ENCODE measurements at regions not wholly inside any gene's neighbourhood (a gene's known extent, or its start where the extent isn't known, plus 50 kb on each side); places are given as distances from the start of the nearest gene placed in this dataset.

DNA sequence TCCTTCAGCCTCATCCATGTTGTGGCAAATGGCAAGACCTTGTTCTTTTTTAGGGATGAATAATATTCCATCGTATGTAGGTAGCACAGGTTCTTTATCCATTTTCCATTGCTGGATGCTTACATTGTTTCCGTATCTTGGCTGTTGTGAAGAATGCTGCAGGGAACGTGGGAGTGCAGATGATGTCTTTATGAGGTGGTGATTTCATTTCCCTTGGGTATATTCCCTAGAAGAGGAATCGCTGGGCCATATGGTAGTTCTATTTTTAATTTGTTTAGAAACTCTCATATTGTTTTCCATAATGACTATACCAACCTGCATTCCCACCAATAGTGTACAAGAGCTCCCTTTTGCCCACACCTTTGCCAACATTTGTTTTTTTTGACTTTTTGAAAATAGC, 186.3 kb upstream of the TMTC4 start:
- Histone ChIP-seq H3K4me3 (replicated peaks; ENCODE audit: insufficient read depth, low read length) (no peak overlapping the region), H3K27me3 (ENCODE audit: insufficient read depth, poor library complexity, severe bottlenecking) (no peaks in the 10 kb centered on the region), H3K27ac (replicated peaks) (no peak overlapping the region)
- no peak for TF ChIP-seq SPI1 (IDR thresholded peaks at IDR 0.05; ENCODE audit: borderline replicate concordance, low read depth)
- no peak for TF ChIP-seq POLR2AphosphoS5 (IDR thresholded peaks at IDR 0.05; ENCODE audit: low read depth)
- no peak for TF ChIP-seq REST (IDR thresholded peaks at IDR 0.05; ENCODE audit: insufficient replicate concordance, low read depth)
- TF ChIP-seq, protein P1, sequence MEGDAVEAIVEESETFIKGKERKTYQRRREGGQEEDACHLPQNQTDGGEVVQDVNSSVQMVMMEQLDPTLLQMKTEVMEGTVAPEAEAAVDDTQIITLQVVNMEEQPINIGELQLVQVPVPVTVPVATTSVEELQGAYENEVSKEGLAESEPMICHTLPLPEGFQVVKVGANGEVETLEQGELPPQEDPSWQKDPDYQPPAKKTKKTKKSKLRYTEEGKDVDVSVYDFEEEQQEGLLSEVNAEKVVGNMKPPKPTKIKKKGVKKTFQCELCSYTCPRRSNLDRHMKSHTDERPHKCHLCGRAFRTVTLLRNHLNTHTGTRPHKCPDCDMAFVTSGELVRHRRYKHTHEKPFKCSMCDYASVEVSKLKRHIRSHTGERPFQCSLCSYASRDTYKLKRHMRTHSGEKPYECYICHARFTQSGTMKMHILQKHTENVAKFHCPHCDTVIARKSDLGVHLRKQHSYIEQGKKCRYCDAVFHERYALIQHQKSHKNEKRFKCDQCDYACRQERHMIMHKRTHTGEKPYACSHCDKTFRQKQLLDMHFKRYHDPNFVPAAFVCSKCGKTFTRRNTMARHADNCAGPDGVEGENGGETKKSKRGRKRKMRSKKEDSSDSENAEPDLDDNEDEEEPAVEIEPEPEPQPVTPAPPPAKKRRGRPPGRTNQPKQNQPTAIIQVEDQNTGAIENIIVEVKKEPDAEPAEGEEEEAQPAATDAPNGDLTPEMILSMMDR (IDR thresholded peaks at IDR 0.05; ENCODE audit: insufficient read depth, low read length), result no peak
- TF ChIP-seq GABPA (IDR thresholded peaks at IDR 0.05; ENCODE audit: low read depth), result no peak
- no peak for DNase-seq (ENCODE audit: low read depth in 1 of 2, low spot score in 1 of 2)

GRCh38 chr13:100859861-100860260, 185.3 kb upstream of the TMTC4 start:
- TF ChIP-seq GABPA (IDR thresholded peaks at IDR 0.05; ENCODE audit: low read depth), result no peak
- TF ChIP-seq, protein P1 (IDR thresholded peaks at IDR 0.05; ENCODE audit: insufficient read depth, low read length), result no peak
- TF ChIP-seq SPI1 (IDR thresholded peaks at IDR 0.05; ENCODE audit: borderline replicate concordance, low read depth), result no peak
- TF ChIP-seq POLR2AphosphoS5 (IDR thresholded peaks at IDR 0.05; ENCODE audit: low read depth), result no peak
- TF ChIP-seq REST (IDR thresholded peaks at IDR 0.05; ENCODE audit: insufficient replicate concordance, low read depth), result no peak
- no peak overlapping the region for H3K27ac ChIP-seq (replicated peaks)

DNA sequence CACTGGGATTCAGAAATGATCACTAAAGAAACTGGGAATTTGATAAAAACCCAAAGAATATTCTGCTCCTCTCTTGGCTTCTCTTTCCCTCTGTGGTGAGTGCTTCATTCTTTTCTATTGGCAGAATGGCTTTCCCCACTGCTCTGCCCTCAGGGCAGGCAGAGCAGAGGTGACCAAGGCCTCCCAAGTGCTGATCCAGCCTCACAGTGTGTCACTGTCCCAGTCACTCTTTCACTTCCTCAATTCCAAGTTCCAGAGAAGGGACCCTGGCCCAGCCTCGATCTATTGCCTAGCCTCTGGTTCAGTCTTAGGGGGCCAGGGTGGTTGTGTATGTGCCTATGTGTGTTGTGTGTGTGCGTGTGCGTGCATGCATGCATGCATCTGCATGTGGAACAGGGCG, 180.6 kb upstream of the TMTC4 start:
- TF ChIP-seq SPI1 (IDR thresholded peaks at IDR 0.05; ENCODE audit: borderline replicate concordance, low read depth) (peak; percentile 57), REST (IDR thresholded peaks at IDR 0.05; ENCODE audit: insufficient replicate concordance, low read depth) (no peak)
- H3K27ac ChIP-seq (replicated peaks), result no peak overlapping the region

More at GRCh38 chr13:100859861-100860260, 185.3 kb upstream of the TMTC4 start:
- Histone ChIP-seq H3K27me3 (ENCODE audit: insufficient read depth, poor library complexity, severe bottlenecking) (no peaks in the 10 kb centered on the region), H3K4me3 (replicated peaks; ENCODE audit: insufficient read depth, low read length) (no peak overlapping the region)
- no peak for DNase-seq (ENCODE audit: low read depth in 1 of 2, low spot score in 1 of 2)

DNA sequence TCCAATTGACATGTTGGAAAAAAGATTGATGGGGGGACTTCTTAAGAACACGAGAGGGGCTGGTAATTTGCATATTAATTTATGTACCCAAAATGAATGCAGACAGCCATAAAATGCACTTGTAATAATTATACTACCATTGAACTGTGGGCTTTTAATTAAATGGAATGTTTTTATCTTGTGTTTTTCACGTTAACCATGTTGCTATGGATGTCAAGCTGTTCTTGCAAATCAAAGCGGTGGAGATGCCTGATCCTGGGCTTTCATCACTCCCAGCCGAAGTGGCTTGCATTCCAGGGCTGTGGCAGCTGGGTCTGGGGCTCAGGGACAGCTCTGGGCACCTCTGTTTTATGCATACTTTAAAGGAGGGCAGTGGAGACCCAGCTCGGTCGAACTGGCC, 179.4 kb upstream of the TMTC4 start:
- Histone ChIP-seq H3K27me3 (ENCODE audit: insufficient read depth, poor library complexity, severe bottlenecking) (peaks cover 4% of the 10 kb centered on the region), H3K4me3 (replicated peaks; ENCODE audit: insufficient read depth, low read length) (no peak overlapping the region), H3K27ac (replicated peaks) (no peak overlapping the region)
- DNase-seq (ENCODE audit: low read depth in 1 of 2, low spot score in 1 of 2), result no peak
- TF ChIP-seq SPI1 (IDR thresholded peaks at IDR 0.05; ENCODE audit: borderline replicate concordance, low read depth) (no peak), POLR2AphosphoS5 (IDR thresholded peaks at IDR 0.05; ENCODE audit: low read depth) (no peak), GABPA (IDR thresholded peaks at IDR 0.05; ENCODE audit: low read depth) (no peak), REST (IDR thresholded peaks at IDR 0.05; ENCODE audit: insufficient replicate concordance, low read depth) (no peak)
- TF ChIP-seq, protein P1 (IDR thresholded peaks at IDR 0.05; ENCODE audit: insufficient read depth, low read length), result no peak

More for the DNA sequence above, 180.6 kb upstream of the TMTC4 start:
- peaks cover 4% of the 10 kb centered on the region for H3K27me3 ChIP-seq (ENCODE audit: insufficient read depth, poor library complexity, severe bottlenecking)
- no peak overlapping the region for H3K4me3 ChIP-seq (replicated peaks; ENCODE audit: insufficient read depth, low read length)
- DNase-seq (ENCODE audit: low read depth in 1 of 2, low spot score in 1 of 2), result no peak
